CD4-positive, alpha-beta T cell (primary cell): ENCODE measurements at regions not wholly inside any gene's neighbourhood (a gene's known extent, or its start where the extent isn't known, plus 50 kb on each side); places are given as distances from the start of the nearest gene placed in this dataset.

Experiments
- ATAC-seq: fragments of 200-7000 bp; cut with Tn5 transposase; one replicate; pipeline ENCODE4 v1.10.0; 2022; ENCODE audit warnings: mild to moderate bottlenecking; ENCODE audit not compliant: poor library complexity
- CTCF ChIA-PET: fragments of 350-600 bp; sonication (Branson Sonifier 250); formaldehyde crosslinking; loops from one replicate; lab custom pipeline; 2021; ENCODE audit warnings: antibody characterized with exemption, inconsistent platforms; lab: Charles Lee
- POLR2A ChIA-PET: fragments of 350-600 bp; sonication (Branson Sonifier 250); formaldehyde crosslinking; loops from one replicate; lab custom pipeline; 2021; ENCODE audit warnings: antibody characterized with exemption, inconsistent platforms; lab: Charles Lee
- DNase-seq, 14 experiments: peaks; one replicate each; pipeline ENCODE4 v3.0.0-alpha.2; 2013 to 2020; ENCODE audit warnings: mixed read lengths in 2 of 14
- H3K27ac ChIP-seq, 2 donors: one replicate each; pipeline versions ENCODE4 v1.5.1 to v1.7.0; 2013; ENCODE audit warnings: low read length in 2 of 2, low read depth in 1 of 2, mild to moderate bottlenecking in 1 of 2
- H3K27me3 ChIP-seq, 2 experiments: 1 replicate in 1 of 2; 2 replicates in 1 of 2; pipeline versions ENCODE4 v1.6.1 to v1.7.0; 2013; ENCODE audit warnings: low read length in 2 of 2, control low read depth in 1 of 2, mild to moderate bottlenecking in 1 of 2, moderate library complexity in 1 of 2; ENCODE audit not compliant: insufficient read depth in 2 of 2, control insufficient read depth in 1 of 2
- H3K36me3 ChIP-seq: one replicate; pipeline ENCODE4 v1.6.1; 2013; ENCODE audit warnings: low read length, control low read depth; ENCODE audit not compliant: insufficient read depth
- H3K4me1 ChIP-seq: one replicate; pipeline ENCODE4 v1.6.1; 2013; ENCODE audit warnings: low read length, control low read depth; ENCODE audit not compliant: insufficient read depth
- H3K4me3 ChIP-seq: one replicate; pipeline ENCODE4 v1.5.1; 2013; ENCODE audit warnings: mild to moderate bottlenecking, low read length, moderate library complexity
- H3K9me3 ChIP-seq, 2 experiments: 1 replicate in 1 of 2; 2 replicates in 1 of 2; pipeline versions ENCODE4 v1.6.1 to v1.7.0; 2013; ENCODE audit warnings: low read length in 2 of 2, mild to moderate bottlenecking in 2 of 2, control low read depth in 1 of 2, moderate library complexity in 1 of 2; ENCODE audit not compliant: control insufficient read depth in 1 of 2, insufficient read depth in 1 of 2
- H3K27ac Mint-ChIP-seq: one replicate; pipeline ENCODE4 v1.8.0; 2020; ENCODE audit warnings: mixed read lengths
- H3K27me3 Mint-ChIP-seq: one replicate; pipeline ENCODE4 v1.8.0; 2021; ENCODE audit warnings: mixed read lengths
- H3K36me3 Mint-ChIP-seq: one replicate; pipeline ENCODE4 v1.8.0; 2021; ENCODE audit warnings: low read depth, mixed read lengths
- H3K4me1 Mint-ChIP-seq: one replicate; pipeline ENCODE4 v1.8.0; 2021; ENCODE audit warnings: low read depth, mixed read lengths
- H3K4me3 Mint-ChIP-seq: one replicate; pipeline ENCODE4 v1.8.0; 2020; ENCODE audit warnings: mild to moderate bottlenecking, mixed read lengths
- H3K9me3 Mint-ChIP-seq: one replicate; pipeline ENCODE4 v1.8.0; 2020; ENCODE audit warnings: mixed read lengths
- CTCF ChIP-seq: fragments of 200-600 bp; IDR thresholded peaks from one replicate; pipeline ENCODE4 v1.8.0; 2022; ENCODE audit warnings: antibody characterized with exemption, mild to moderate bottlenecking
- intact Hi-C, 2 experiments: fragments of 100-400 bp; cut with DNase I in 1 of 2; cut with micrococcal nuclease in 1 of 2; formaldehyde crosslinking; loops; one replicate each; pipeline versions ENCODE4 v1.15.1 to v1.9.0; 2023 to 2025; cut with DNase I, micrococcal nuclease

DNA sequence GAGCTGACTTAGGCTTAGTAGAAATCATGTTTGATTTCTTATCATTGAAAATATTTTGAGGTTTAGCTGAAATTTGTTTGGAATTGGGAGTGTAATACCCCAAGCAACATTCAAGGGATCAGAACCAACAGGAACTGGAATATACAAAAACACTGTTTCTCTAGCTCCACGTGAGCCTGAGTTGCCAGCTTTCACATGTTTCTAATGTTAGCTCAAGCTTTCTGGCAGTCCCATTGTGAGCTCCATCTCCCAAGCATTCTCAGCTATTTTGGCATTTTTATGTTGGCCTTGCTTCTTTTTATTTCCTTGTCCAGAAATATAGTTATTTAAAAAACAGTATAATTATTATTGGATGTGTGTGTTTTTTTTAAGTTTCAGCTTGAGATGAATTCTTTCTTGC is 427.1 kb upstream of the DPH6 start:
- POLR2A ChIA-PET: no interaction called here

GRCh38 chr15:35974052-35974451 is 428.1 kb upstream of the DPH6 start:
- intact Hi-C loops: no loop called here
- POLR2A ChIA-PET: no interaction called here
- H3K9me3 Mint-ChIP-seq: no peaks in the 10 kb centered on the region

More for the DNA sequence above, 427.1 kb upstream of the DPH6 start:
- Histone ChIP-seq H3K27me3 (no peaks in the 10 kb centered on the region), H3K9me3 (peaks cover 0 to 3% of the 10 kb centered on the region in 2 experiments), H3K4me3 (no peak overlapping the region), H3K4me1 (no peaks in the 10 kb centered on the region), H3K27ac (no peak overlapping the region), H3K36me3 (no peaks in the 10 kb centered on the region)
- H3K9me3 Mint-ChIP-seq: no peaks in the 10 kb centered on the region
- no peaks in the 10 kb centered on the region for H3K4me1 Mint-ChIP-seq
- H3K4me3 Mint-ChIP-seq: no peak overlapping the region
- CTCF ChIA-PET: no interaction called here
- DNase-seq: no peak
- no peaks in the 10 kb centered on the region for H3K36me3 Mint-ChIP-seq
- TF ChIP-seq CTCF: no peak
- intact Hi-C loops: no loop called here
- no peak overlapping the region for H3K27ac Mint-ChIP-seq
- no peak for ATAC-seq
- H3K27me3 Mint-ChIP-seq: no peaks in the 10 kb centered on the region

DNA sequence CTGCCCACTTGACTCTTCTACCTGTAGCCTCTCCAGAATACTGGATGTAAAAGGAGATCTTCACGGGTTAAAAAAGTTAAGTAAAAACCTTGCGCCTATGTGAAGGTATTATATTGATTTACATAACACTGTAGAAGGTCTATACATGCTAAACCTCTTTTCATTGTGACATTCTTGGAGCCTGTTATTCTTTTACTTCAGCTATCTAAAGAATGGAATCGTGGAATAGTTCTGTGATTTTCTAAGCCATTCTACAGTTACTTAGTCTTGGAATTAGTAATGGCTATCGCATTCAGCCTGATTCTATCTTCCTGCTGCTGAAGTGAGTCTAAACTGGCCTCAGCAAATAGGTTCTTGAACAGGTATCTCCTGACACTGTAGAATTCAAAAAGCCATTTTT is 430.0 kb upstream of the DPH6 start:
- Mint-ChIP-seq H3K9me3 (no peaks in the 10 kb centered on the region), H3K4me3 (no peak overlapping the region), H3K27me3 (no peaks in the 10 kb centered on the region), H3K4me1 (no peaks in the 10 kb centered on the region), H3K36me3 (no peaks in the 10 kb centered on the region), H3K27ac (no peak overlapping the region)
- Histone ChIP-seq H3K36me3 (no peaks in the 10 kb centered on the region), H3K27me3 (no peaks in the 10 kb centered on the region), H3K4me3 (no peak overlapping the region), H3K9me3 (peaks cover 0 to 5% of the 10 kb centered on the region in 2 experiments), H3K27ac (no peak overlapping the region), H3K4me1 (no peaks in the 10 kb centered on the region)
- CTCF ChIA-PET: no interaction called here
- no peak for DNase-seq
- ATAC-seq: no peak
- no peak for TF ChIP-seq CTCF
- intact Hi-C loops: no loop called here
- POLR2A ChIA-PET: no interaction called here

More at GRCh38 chr15:35974052-35974451, 428.1 kb upstream of the DPH6 start:
- Mint-ChIP-seq H3K4me1 (no peaks in the 10 kb centered on the region), H3K36me3 (no peaks in the 10 kb centered on the region), H3K27ac (no peak overlapping the region), H3K4me3 (no peak overlapping the region), H3K27me3 (no peaks in the 10 kb centered on the region)
- H3K9me3 ChIP-seq: no peaks in the 10 kb centered on the region
- no peak overlapping the region for H3K4me3 ChIP-seq
- ATAC-seq (no peak), DNase-seq (no peak)
- no peaks in the 10 kb centered on the region for H3K4me1 ChIP-seq
- no peaks in the 10 kb centered on the region for H3K36me3 ChIP-seq
- no peak for TF ChIP-seq CTCF
- no peaks in the 10 kb centered on the region for H3K27me3 ChIP-seq
- no peak overlapping the region for H3K27ac ChIP-seq
- CTCF ChIA-PET: no interaction called here
